ENCODE measurements at regions not wholly inside any gene's neighbourhood (a gene's known extent, or its start where the extent isn't known, plus 50 kb on each side); places are given as distances from the start of the nearest gene placed in this dataset.

DNA sequence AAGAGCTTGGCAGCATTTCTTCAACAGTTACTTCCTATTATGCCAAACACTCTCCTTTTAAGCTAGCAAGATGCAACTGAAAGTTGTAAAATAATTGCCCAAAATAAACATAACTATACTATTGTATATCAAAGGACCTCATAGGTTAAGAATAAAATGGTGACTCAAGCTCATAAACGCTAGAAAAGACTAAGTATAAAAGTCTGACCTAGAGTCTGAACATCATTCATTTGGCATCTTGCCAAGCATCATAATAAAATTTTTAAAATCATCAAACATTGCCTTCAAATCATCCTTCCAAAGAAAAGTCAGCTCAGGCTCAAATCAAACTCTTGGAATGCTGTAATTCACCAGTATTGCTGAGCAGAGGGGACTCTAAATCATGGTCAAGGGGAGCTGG, 281.2 kb downstream of the QDPR start:
- TF ChIP-seq POLR2AphosphoS5 (IDR thresholded peaks at IDR 0.05; ENCODE audit: low read depth, low read length) (no peak), SPI1 (IDR thresholded peaks at IDR 0.05; ENCODE audit: low read depth, low read length) (no peak), POLR2A (IDR thresholded peaks at IDR 0.05; ENCODE audit: low read depth, low read length) (no peak), TAF1 (IDR thresholded peaks at IDR 0.05; ENCODE audit: low read depth, low read length) (no peak), POU2F2 (IDR thresholded peaks at IDR 0.05; ENCODE audit: low read depth, low read length) (no peak), PAX5 (IDR thresholded peaks at IDR 0.05; ENCODE audit: insufficient read depth, low read length, severe bottlenecking) (no peak)
